H1 (cell line): ENCODE measurements at regions not wholly inside any gene's neighbourhood (a gene's known extent, or its start where the extent isn't known, plus 50 kb on each side); places are given as distances from the start of the nearest gene placed in this dataset.
"Not testable (repeated sequence)": the region's sequence is repeated elsewhere in the genome, so short reads cannot be mapped to it uniquely, and the experiment has no call there.

Experiments used
- CTCF ChIA-PET: fragments of 300-600 bp; sonication (Branson Sonifier 250); formaldehyde crosslinking; loops from one replicate; lab custom pipeline; 2021; ENCODE audit not compliant: partially characterized antibody; lab: Charles Lee
- POLR2A ChIA-PET: fragments of 300-600 bp; sonication (Branson Sonifier 250); formaldehyde crosslinking; loops from one replicate; lab custom pipeline; 2021; ENCODE audit warnings: inconsistent platforms; ENCODE audit not compliant: partially characterized antibody; lab: Charles Lee
- DNase-seq, 2 experiments: peaks; one replicate each; pipeline versions ENCODE4 v3.0.0 to v3.0.0-alpha.2; 2010 to 2022; ENCODE audit warnings: low spot score in 2 of 2, low read depth in 1 of 2, mixed read lengths in 1 of 2
- FAIRE-seq: peaks from 2 replicates; lab custom pipeline; 2011; peaks lifted over from hg19 to GRCh38; lab: Jason Lieb, UNC
- H2AFZ ChIP-seq: 2 replicates; pipeline ENCODE4 v1.8.1; 2012; ENCODE audit warnings: low read length, inconsistent platforms
- H2AK5ac ChIP-seq: 2 replicates; pipeline ENCODE4 v1.6.1; 2013; ENCODE audit warnings: low read depth, low read length
- H2BK120ac ChIP-seq: replicated peaks from 2 replicates; pipeline ENCODE3; 2013; ENCODE audit warnings: low read depth, low read length, inconsistent platforms
- H2BK12ac ChIP-seq: 2 replicates; pipeline ENCODE4 v1.6.1; 2013; ENCODE audit warnings: low read depth, low read length
- H2BK15ac ChIP-seq: 2 replicates; pipeline ENCODE4 v1.6.1; 2013; ENCODE audit warnings: low read length
- H2BK20ac ChIP-seq: 2 replicates; pipeline ENCODE4 v1.6.1; 2013; ENCODE audit warnings: low read length
- H2BK5ac ChIP-seq: 2 replicates; pipeline ENCODE4 v1.6.1; 2013; ENCODE audit warnings: low read depth, low read length
- H3K14ac ChIP-seq: 2 replicates; pipeline ENCODE4 v1.6.1; 2013; ENCODE audit warnings: inconsistent platforms; ENCODE audit not compliant: insufficient read length
- H3K18ac ChIP-seq: 2 replicates; pipeline ENCODE4 v1.6.1; 2013; ENCODE audit warnings: low read length; ENCODE audit errors: extremely low read depth
- H3K23ac ChIP-seq: 2 replicates; pipeline ENCODE4 v1.6.1; 2013; ENCODE audit warnings: inconsistent platforms; ENCODE audit not compliant: insufficient read length
- H3K23me2 ChIP-seq: 2 replicates; pipeline ENCODE4 v1.6.1; 2013; ENCODE audit warnings: low read depth, low read length
- H3K27ac ChIP-seq: 2 replicates; pipeline ENCODE4 v1.6.1; 2011; ENCODE audit warnings: low read depth, low read length, inconsistent platforms
- H3K27me3 ChIP-seq, 4 experiments: replicated peaks in 1 of 4; 1 replicate in 1 of 4; 2 replicates in 3 of 4; pipeline versions ENCODE4 v1.6.1 to v1.8.1; 2011 to 2013; ENCODE audit warnings: low read length in 3 of 4, mild to moderate bottlenecking in 3 of 4, inconsistent platforms in 2 of 4, mixed read lengths in 2 of 4, moderate library complexity in 1 of 4; ENCODE audit not compliant: control insufficient read depth in 3 of 4, insufficient read depth in 3 of 4; ENCODE audit errors: extremely low read depth in 1 of 4
- H3K36me3 ChIP-seq, 4 experiments: 2 replicates each; pipeline versions ENCODE4 v1.6.1 to v1.8.1; 2011 to 2013; ENCODE audit warnings: mild to moderate bottlenecking in 4 of 4, low read length in 3 of 4, moderate library complexity in 2 of 4, control low read depth in 1 of 4, inconsistent platforms in 1 of 4; ENCODE audit not compliant: insufficient read depth in 4 of 4, control insufficient read depth in 2 of 4
- H3K4ac ChIP-seq: replicated peaks from 2 replicates; pipeline ENCODE3; 2013; ENCODE audit warnings: low read length, low read depth, mixed read lengths, inconsistent platforms; ENCODE audit not compliant: insufficient read length
- H3K4me1 ChIP-seq, 4 experiments: replicated peaks in 1 of 4; 1 replicate in 1 of 4; 2 replicates in 3 of 4; pipeline versions ENCODE4 v1.6.1 to v1.8.1; 2011 to 2013; ENCODE audit warnings: low read length in 3 of 4, inconsistent platforms in 2 of 4, mixed read lengths in 1 of 4; ENCODE audit not compliant: insufficient read depth in 4 of 4, control insufficient read depth in 3 of 4
- H3K4me2 ChIP-seq, 2 experiments: 2 replicates each; pipeline versions ENCODE4 v1.6.1 to v1.8.1; 2011 to 2013; ENCODE audit warnings: low read depth in 2 of 2, low read length in 2 of 2, control low read depth in 1 of 2, inconsistent platforms in 1 of 2, mild to moderate bottlenecking in 1 of 2; ENCODE audit not compliant: insufficient read depth in 1 of 2
- H3K4me3 ChIP-seq, 4 experiments: fragments of 200-600, 300-600 bp in 1 of 4; sonication (generic), shearing (Covaris generic), sonication (Bioruptor Twin) in 1 of 4; 2 replicates each; pipeline versions ENCODE4 v1.5.1 to v1.8.1; 2011 to 2016; ENCODE audit warnings: low read length in 4 of 4, low read depth in 3 of 4, control low read depth in 2 of 4, inconsistent platforms in 2 of 4, mild to moderate bottlenecking in 2 of 4, mixed read lengths in 1 of 4, moderate library complexity in 1 of 4; ENCODE audit not compliant: insufficient read depth in 2 of 4; ENCODE audit errors: extremely low read depth in 1 of 4
- H3K56ac ChIP-seq: replicated peaks from 2 replicates; pipeline ENCODE3; 2013; ENCODE audit warnings: low read depth, mild to moderate bottlenecking, mixed read lengths, low read length, inconsistent platforms; ENCODE audit not compliant: insufficient read length
- H3K79me1 ChIP-seq: 2 replicates; pipeline ENCODE4 v1.6.1; 2013; ENCODE audit warnings: low read depth, low read length, control low read depth
- H3K79me2 ChIP-seq, 2 experiments: 2 replicates each; pipeline versions ENCODE4 v1.6.1 to v1.8.1; 2012 to 2013; ENCODE audit warnings: low read length in 2 of 2, mild to moderate bottlenecking in 2 of 2, inconsistent platforms in 1 of 2; ENCODE audit not compliant: insufficient read depth in 2 of 2, control insufficient read depth in 1 of 2
- H3K9ac ChIP-seq, 4 experiments: replicated peaks in 1 of 4; 1 replicate in 1 of 4; 2 replicates in 3 of 4; pipeline versions ENCODE4 v1.6.1 to v1.8.1; 2011 to 2013; ENCODE audit warnings: low read depth in 3 of 4, low read length in 3 of 4, control low read depth in 2 of 4, mild to moderate bottlenecking in 2 of 4, moderate library complexity in 2 of 4, inconsistent platforms in 1 of 4; ENCODE audit errors: extremely low read depth in 1 of 4
- H3K9me3 ChIP-seq, 2 experiments: 2 replicates each; pipeline versions ENCODE4 v1.6.1 to v1.8.1; 2012 to 2013; ENCODE audit warnings: mild to moderate bottlenecking in 2 of 2, moderate library complexity in 2 of 2, control low read depth in 1 of 2, inconsistent platforms in 1 of 2, low read depth in 1 of 2, low read length in 1 of 2, mixed read lengths in 1 of 2; ENCODE audit not compliant: insufficient read depth in 2 of 2
- H4K20me1 ChIP-seq, 2 experiments: replicated peaks in 1 of 2; 2 replicates each; pipeline versions ENCODE3 to v1.8.1; 2011 to 2013; ENCODE audit warnings: inconsistent platforms in 2 of 2, low read length in 2 of 2, mild to moderate bottlenecking in 1 of 2; ENCODE audit not compliant: insufficient read depth in 2 of 2, control insufficient read depth in 1 of 2
- H4K5ac ChIP-seq: 2 replicates; pipeline ENCODE4 v1.6.1; 2013; ENCODE audit warnings: low read length, low read depth, mixed read lengths, inconsistent platforms; ENCODE audit not compliant: insufficient read length
- H4K8ac ChIP-seq: 2 replicates; pipeline ENCODE4 v1.8.0; 2013; ENCODE audit warnings: mild to moderate bottlenecking, moderate library complexity, low read length, inconsistent platforms; ENCODE audit not compliant: insufficient read depth; ENCODE audit errors: extremely low read depth
- H4K91ac ChIP-seq: replicated peaks from 2 replicates; pipeline ENCODE3; 2013; ENCODE audit warnings: low read length, mixed read lengths, inconsistent platforms; ENCODE audit not compliant: insufficient read length
- WGBS, 2 experiments: shearing (Covaris generic) in 1 of 2; methylation state at CpG; one replicate each; pipeline versions ENCODE4 v1.1.6 to v1.1.7; 2013 to 2015; ENCODE audit warnings: low lambda C conversion rate in 2 of 2, mixed read lengths in 2 of 2, inconsistent platforms in 1 of 2, low coverage in 1 of 2, missing lambda C conversion rate in 1 of 2; ENCODE audit not compliant: insufficient replicate concordance in 2 of 2, insufficient coverage in 1 of 2, insufficient read length in 1 of 2; ENCODE audit errors: extremely low coverage in 1 of 2, missing lambda C conversion rate in 1 of 2; 5-methylcytosine and 5-hydroxymethylcytosine counted together

DNA sequence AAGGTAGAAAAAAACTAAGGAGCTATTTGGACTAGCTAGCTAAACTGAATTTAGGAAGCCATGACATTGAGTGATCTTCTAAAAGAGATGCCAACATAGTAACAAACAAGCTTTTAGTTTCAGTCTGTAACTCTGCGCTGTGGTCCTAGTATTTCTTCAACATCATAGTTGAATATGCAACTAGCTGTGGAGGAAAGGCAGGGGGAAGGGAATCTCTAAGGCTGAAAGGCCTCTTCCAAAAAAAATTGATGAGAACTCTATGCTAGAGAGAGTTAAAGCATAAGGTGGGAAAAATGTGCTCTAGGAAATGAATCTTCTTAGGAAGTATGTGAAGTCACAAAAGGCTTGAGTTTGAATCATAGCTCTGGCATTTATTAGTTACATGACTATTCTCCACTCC is 120.2 kb downstream of the NBPF8 start:
- H2AFZ ChIP-seq, H3K4me1 ChIP-seq, POLR2A ChIA-PET, H2BK120ac ChIP-seq, DNase-seq, H4K20me1 ChIP-seq, H2BK20ac ChIP-seq, H3K27ac ChIP-seq, H3K4me2 ChIP-seq, CTCF ChIA-PET, H3K27me3 ChIP-seq, H3K79me1 ChIP-seq, H4K91ac ChIP-seq, H2BK12ac ChIP-seq, H3K4me3 ChIP-seq, H3K14ac ChIP-seq, H2AK5ac ChIP-seq, H2BK5ac ChIP-seq, H3K56ac ChIP-seq, H3K36me3 ChIP-seq, H3K9me3 ChIP-seq, H4K8ac ChIP-seq, H3K23me2 ChIP-seq, H2BK15ac ChIP-seq, H3K9ac ChIP-seq, H3K4ac ChIP-seq, FAIRE-seq, H3K79me2 ChIP-seq, H3K23ac ChIP-seq, H4K5ac ChIP-seq, H3K18ac ChIP-seq: not testable (repeated sequence)
- WGBS, 2 experiments, result 100% methylated on average over 1 of the region's 1 CpG; no CpG with 5 or more reads in 1 of the 2 experiments

GRCh38 chr1:120541394-120541793 is 126.6 kb downstream of the NBPF8 start:
- H3K36me3 ChIP-seq, H2AK5ac ChIP-seq, H3K4ac ChIP-seq, H3K27ac ChIP-seq, H3K14ac ChIP-seq, H3K79me2 ChIP-seq, H2BK20ac ChIP-seq, H4K91ac ChIP-seq, H3K23me2 ChIP-seq, H3K79me1 ChIP-seq, H4K20me1 ChIP-seq, H2BK15ac ChIP-seq, H3K4me1 ChIP-seq, H2BK5ac ChIP-seq, H3K4me3 ChIP-seq, H3K23ac ChIP-seq, POLR2A ChIA-PET, CTCF ChIA-PET, H4K8ac ChIP-seq, H3K9me3 ChIP-seq, H2AFZ ChIP-seq, H2BK12ac ChIP-seq, H3K56ac ChIP-seq, H3K18ac ChIP-seq, H2BK120ac ChIP-seq, H3K27me3 ChIP-seq, FAIRE-seq, H3K4me2 ChIP-seq, H3K9ac ChIP-seq, DNase-seq, H4K5ac ChIP-seq: not testable (repeated sequence)
- 83% methylated on average over 1 of the region's 5 CpGs; no CpG with 5 or more reads in 1 of the 2 experiments for WGBS, 2 experiments
